Stimulated activated effector memory CD8-positive, alpha-beta T cell treated with anti-CD3 and anti-CD28 coated beads, Interleukin-12 subunit alpha, Interleukin-12 subunit beta, amount 100 ng/mL, for 72 hours (primary cell): ENCODE measurements at regions not wholly inside any gene's neighbourhood (a gene's known extent, or its start where the extent isn't known, plus 50 kb on each side); places are given as distances from the start of the nearest gene placed in this dataset.

Source experiments
- ATAC-seq: fragments of 150-1000 bp; cut with Tn5 transposase; 2 replicates; pipeline ENCODE4 v1.10.0; 2021
- DNase-seq, 2 donors: peaks; one replicate each; pipeline ENCODE4 v3.0.0; 2021 to 2022; ENCODE audit warnings: low spot score in 2 of 2
- H3K27ac Mint-ChIP-seq: one replicate; pipeline ENCODE4 v1.8.0; 2022; ENCODE audit warnings: mild to moderate bottlenecking, mixed read lengths
- H3K36me3 Mint-ChIP-seq: one replicate; pipeline ENCODE4 v1.8.0; 2022; ENCODE audit warnings: mild to moderate bottlenecking, mixed read lengths
- H3K4me1 Mint-ChIP-seq: one replicate; pipeline ENCODE4 v1.8.0; 2022; ENCODE audit warnings: mixed read lengths
- H3K4me3 Mint-ChIP-seq: one replicate; pipeline ENCODE4 v1.8.0; 2022; ENCODE audit warnings: mild to moderate bottlenecking, mixed read lengths
- H3K9me3 Mint-ChIP-seq: one replicate; pipeline ENCODE4 v1.8.0; 2022; ENCODE audit warnings: mixed read lengths

GRCh38 chr6:16922282-16922681 lies 161.0 kb upstream of the ATXN1 start:
- no peaks in the 10 kb centered on the region for H3K4me1 Mint-ChIP-seq
- no peak for DNase-seq

GRCh38 chr6:16921399-16922110 lies 160.3 kb upstream of the ATXN1 start:
- ATAC-seq = no peak
- Mint-ChIP-seq H3K27ac (no peak overlapping the region), H3K4me3 (no peak overlapping the region), H3K9me3 (no peaks in the 10 kb centered on the region), H3K4me1 (no peaks in the 10 kb centered on the region), H3K36me3 (no peaks in the 10 kb centered on the region)
- no peak for DNase-seq

More at GRCh38 chr6:16922282-16922681, 161.0 kb upstream of the ATXN1 start:
- ATAC-seq = no peak
- H3K27ac Mint-ChIP-seq = no peak overlapping the region
- H3K4me3 Mint-ChIP-seq = no peak overlapping the region
- H3K36me3 Mint-ChIP-seq = no peaks in the 10 kb centered on the region
- H3K9me3 Mint-ChIP-seq = no peaks in the 10 kb centered on the region

- H3K4me3 Mint-ChIP-seq = no peak overlapping the region
- DNase-seq = no peak
- no peak for ATAC-seq
- peaks cover 1% of the 10 kb centered on the region for H3K9me3 Mint-ChIP-seq
- H3K27ac Mint-ChIP-seq = no peak overlapping the region
- no peaks in the 10 kb centered on the region for H3K4me1 Mint-ChIP-seq
- H3K36me3 Mint-ChIP-seq = no peaks in the 10 kb centered on the region
Observed at GRCh38 chr6:16918586-16918985, 157.3 kb upstream of the ATXN1 start.

GRCh38 chr6:16914184-16914583 lies 152.9 kb upstream of the ATXN1 start:
- no peaks in the 10 kb centered on the region for H3K4me1 Mint-ChIP-seq
- no peak overlapping the region for H3K4me3 Mint-ChIP-seq
- no peak for DNase-seq
- peaks cover 7% of the 10 kb centered on the region for H3K9me3 Mint-ChIP-seq
- no peak for ATAC-seq
- no peaks in the 10 kb centered on the region for H3K36me3 Mint-ChIP-seq
- no peak overlapping the region for H3K27ac Mint-ChIP-seq

- Mint-ChIP-seq H3K4me1 (no peaks in the 10 kb centered on the region), H3K9me3 (peaks cover 7% of the 10 kb centered on the region), H3K27ac (no peak overlapping the region), H3K36me3 (no peaks in the 10 kb centered on the region), H3K4me3 (no peak overlapping the region)
- DNase-seq = no peak
- ATAC-seq = no peak
Observed at GRCh38 chr6:16912756-16913155, 151.5 kb upstream of the ATXN1 start.

- no peaks in the 10 kb centered on the region for H3K4me1 Mint-ChIP-seq
- ATAC-seq = no peak
- H3K9me3 Mint-ChIP-seq = peaks cover 7% of the 10 kb centered on the region
- H3K27ac Mint-ChIP-seq = no peak overlapping the region
- no peak overlapping the region for H3K4me3 Mint-ChIP-seq
- no peaks in the 10 kb centered on the region for H3K36me3 Mint-ChIP-seq
- DNase-seq = no peak
Observed at GRCh38 chr6:16911088-16911487, 149.8 kb upstream of the ATXN1 start.

GRCh38 chr6:16909658-16910360 lies 148.5 kb upstream of the ATXN1 start:
- H3K9me3 Mint-ChIP-seq = peaks cover 7% of the 10 kb centered on the region
- no peaks in the 10 kb centered on the region for H3K36me3 Mint-ChIP-seq
- ATAC-seq (peak; percentile 32), DNase-seq (no peak)
- no peaks in the 10 kb centered on the region for H3K4me1 Mint-ChIP-seq
- no peak overlapping the region for H3K27ac Mint-ChIP-seq
- no peak overlapping the region for H3K4me3 Mint-ChIP-seq

GRCh38 chr6:16907991-16908390 lies 146.7 kb upstream of the ATXN1 start:
- peaks cover 3% of the 10 kb centered on the region for H3K9me3 Mint-ChIP-seq
- no peaks in the 10 kb centered on the region for H3K4me1 Mint-ChIP-seq
- H3K27ac Mint-ChIP-seq = no peak overlapping the region
- no peak overlapping the region for H3K4me3 Mint-ChIP-seq
- DNase-seq (no peak), ATAC-seq (no peak)
- no peaks in the 10 kb centered on the region for H3K36me3 Mint-ChIP-seq

- H3K4me1 Mint-ChIP-seq = no peaks in the 10 kb centered on the region
Observed at GRCh38 chr6:16904957-16905356, 143.7 kb upstream of the ATXN1 start.

GRCh38 chr6:16903470-16903869 lies 142.2 kb upstream of the ATXN1 start:
- ATAC-seq (no peak), DNase-seq (no peak)
- Mint-ChIP-seq H3K36me3 (no peaks in the 10 kb centered on the region), H3K4me3 (no peak overlapping the region), H3K9me3 (no peaks in the 10 kb centered on the region), H3K27ac (no peak overlapping the region), H3K4me1 (no peaks in the 10 kb centered on the region)

More at GRCh38 chr6:16904957-16905356, 143.7 kb upstream of the ATXN1 start:
- Mint-ChIP-seq H3K36me3 (no peaks in the 10 kb centered on the region), H3K27ac (no peak overlapping the region), H3K9me3 (no peaks in the 10 kb centered on the region), H3K4me3 (no peak overlapping the region)
- ATAC-seq (no peak), DNase-seq (no peak)

- Mint-ChIP-seq H3K9me3 (no peaks in the 10 kb centered on the region), H3K27ac (no peak overlapping the region), H3K36me3 (no peaks in the 10 kb centered on the region), H3K4me3 (no peak overlapping the region), H3K4me1 (no peaks in the 10 kb centered on the region)
- DNase-seq = no peak
- no peak for ATAC-seq
Observed at GRCh38 chr6:16902502-16902901, 141.2 kb upstream of the ATXN1 start.

GRCh38 chr6:16901782-16902181 lies 140.5 kb upstream of the ATXN1 start:
- no peaks in the 10 kb centered on the region for H3K4me1 Mint-ChIP-seq
- H3K9me3 Mint-ChIP-seq = no peaks in the 10 kb centered on the region
- DNase-seq (no peak), ATAC-seq (no peak)
- no peaks in the 10 kb centered on the region for H3K36me3 Mint-ChIP-seq
- H3K4me3 Mint-ChIP-seq = no peak overlapping the region
- H3K27ac Mint-ChIP-seq = no peak overlapping the region

GRCh38 chr6:16901306-16901705 lies 140.0 kb upstream of the ATXN1 start:
- ATAC-seq (no peak), DNase-seq (no peak)
- Mint-ChIP-seq H3K36me3 (no peaks in the 10 kb centered on the region), H3K9me3 (no peaks in the 10 kb centered on the region), H3K4me3 (no peak overlapping the region), H3K4me1 (no peaks in the 10 kb centered on the region), H3K27ac (no peak overlapping the region)

GRCh38 chr6:16898640-16899396 lies 137.6 kb upstream of the ATXN1 start:
- H3K4me3 Mint-ChIP-seq = no peak overlapping the region
- no peak overlapping the region for H3K27ac Mint-ChIP-seq
- peaks cover 3% of the 10 kb centered on the region for H3K9me3 Mint-ChIP-seq
- H3K4me1 Mint-ChIP-seq = no peaks in the 10 kb centered on the region
- ATAC-seq (no peak), DNase-seq (no peak)
- H3K36me3 Mint-ChIP-seq = no peaks in the 10 kb centered on the region

- Mint-ChIP-seq H3K27ac (no peak overlapping the region), H3K36me3 (no peaks in the 10 kb centered on the region)
Observed at GRCh38 chr6:16897669-16898068, 136.4 kb upstream of the ATXN1 start.

GRCh38 chr6:16894301-16894700 lies 133.0 kb upstream of the ATXN1 start:
- Mint-ChIP-seq H3K36me3 (no peaks in the 10 kb centered on the region), H3K4me1 (no peaks in the 10 kb centered on the region), H3K27ac (no peak overlapping the region), H3K4me3 (no peak overlapping the region), H3K9me3 (peaks cover 3% of the 10 kb centered on the region)
- DNase-seq (no peak), ATAC-seq (no peak)

More at GRCh38 chr6:16897669-16898068, 136.4 kb upstream of the ATXN1 start:
- no peak for ATAC-seq
- Mint-ChIP-seq H3K4me1 (no peaks in the 10 kb centered on the region), H3K4me3 (no peak overlapping the region), H3K9me3 (peaks cover 3% of the 10 kb centered on the region)
- DNase-seq = no peak
